ELR (cell line): ENCODE measurements at regions not wholly inside any gene's neighbourhood (a gene's known extent, or its start where the extent isn't known, plus 50 kb on each side); places are given as distances from the start of the nearest gene placed in this dataset.

Source experiments
- DNase-seq: peaks from one replicate; pipeline ENCODE4 v3.0.0-alpha.2; 2015; ENCODE audit warnings: low read depth

- no peak for DNase-seq
Measured at GRCh38 chr10:128662520-128662919, 536.3 kb upstream of the MKI67 start.

- no peak for DNase-seq
Measured at GRCh38 chr10:128664729-128665128, 538.5 kb upstream of the MKI67 start.

- no peak for DNase-seq
Measured at GRCh38 chr10:128675405-128675804, 549.2 kb upstream of the MKI67 start.

GRCh38 chr10:128680116-128680515, 553.9 kb upstream of the MKI67 start:
- DNase-seq: no peak

- no peak for DNase-seq
Measured at GRCh38 chr10:128684215-128684614, 558.0 kb upstream of the MKI67 start.

- DNase-seq: no peak
Measured at GRCh38 chr10:128686630-128687278, 560.5 kb upstream of the MKI67 start.

GRCh38 chr10:128687408-128687807, 561.2 kb upstream of the MKI67 start:
- DNase-seq: no peak

- DNase-seq: no peak
Measured at GRCh38 chr10:128687927-128688549, 561.8 kb upstream of the MKI67 start.

GRCh38 chr10:128689667-128690066, 563.4 kb upstream of the MKI67 start:
- DNase-seq: no peak

- no peak for DNase-seq
Measured at GRCh38 chr10:128693493-128694131, 567.4 kb upstream of the MKI67 start.

GRCh38 chr10:128694168-128694850, 568.1 kb upstream of the MKI67 start:
- no peak for DNase-seq

- no peak for DNase-seq
Measured at GRCh38 chr10:128694851-128695725, 568.9 kb upstream of the MKI67 start.

GRCh38 chr10:128695931-128696330, 569.7 kb upstream of the MKI67 start:
- no peak for DNase-seq

- DNase-seq: no peak
Measured at GRCh38 chr10:128697437-128697836, 571.2 kb upstream of the MKI67 start.

- DNase-seq: no peak
Measured at GRCh38 chr10:128701381-128701780, 575.2 kb upstream of the MKI67 start.

- DNase-seq: no peak
Measured at GRCh38 chr10:128701837-128702236, 575.6 kb upstream of the MKI67 start.

- no peak for DNase-seq
Measured at GRCh38 chr10:128704716-128705115, 578.5 kb upstream of the MKI67 start.

GRCh38 chr10:128708182-128708581, 582.0 kb upstream of the MKI67 start:
- no peak for DNase-seq

GRCh38 chr10:128709686-128710085, 583.5 kb upstream of the MKI67 start:
- no peak for DNase-seq

- DNase-seq: no peak
Measured at GRCh38 chr10:128710098-128710797, 584.0 kb upstream of the MKI67 start.

- no peak for DNase-seq
Measured at GRCh38 chr10:128710798-128711183, 584.6 kb upstream of the MKI67 start.
